ENCODE measurements at regions not wholly inside any gene's neighbourhood (a gene's known extent, or its start where the extent isn't known, plus 50 kb on each side); places are given as distances from the start of the nearest gene placed in this dataset.

- no peak for DNase-seq (ENCODE audit: extremely low read depth, low read depth)
- TF ChIP-seq, protein P1, sequence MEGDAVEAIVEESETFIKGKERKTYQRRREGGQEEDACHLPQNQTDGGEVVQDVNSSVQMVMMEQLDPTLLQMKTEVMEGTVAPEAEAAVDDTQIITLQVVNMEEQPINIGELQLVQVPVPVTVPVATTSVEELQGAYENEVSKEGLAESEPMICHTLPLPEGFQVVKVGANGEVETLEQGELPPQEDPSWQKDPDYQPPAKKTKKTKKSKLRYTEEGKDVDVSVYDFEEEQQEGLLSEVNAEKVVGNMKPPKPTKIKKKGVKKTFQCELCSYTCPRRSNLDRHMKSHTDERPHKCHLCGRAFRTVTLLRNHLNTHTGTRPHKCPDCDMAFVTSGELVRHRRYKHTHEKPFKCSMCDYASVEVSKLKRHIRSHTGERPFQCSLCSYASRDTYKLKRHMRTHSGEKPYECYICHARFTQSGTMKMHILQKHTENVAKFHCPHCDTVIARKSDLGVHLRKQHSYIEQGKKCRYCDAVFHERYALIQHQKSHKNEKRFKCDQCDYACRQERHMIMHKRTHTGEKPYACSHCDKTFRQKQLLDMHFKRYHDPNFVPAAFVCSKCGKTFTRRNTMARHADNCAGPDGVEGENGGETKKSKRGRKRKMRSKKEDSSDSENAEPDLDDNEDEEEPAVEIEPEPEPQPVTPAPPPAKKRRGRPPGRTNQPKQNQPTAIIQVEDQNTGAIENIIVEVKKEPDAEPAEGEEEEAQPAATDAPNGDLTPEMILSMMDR (IDR thresholded peaks at IDR 0.05; ENCODE audit: low read depth, low read length) = no peak
Measured at GRCh38 chr13:68984688-68985319, 1122.8 kb upstream of the ATXN8OS start.

GRCh38 chr13:68982961-68983619, 1124.5 kb upstream of the ATXN8OS start:
- DNase-seq (ENCODE audit: extremely low read depth, low read depth) = no peak
- TF ChIP-seq, protein P1 (IDR thresholded peaks at IDR 0.05; ENCODE audit: low read depth, low read length) = no peak

DNA sequence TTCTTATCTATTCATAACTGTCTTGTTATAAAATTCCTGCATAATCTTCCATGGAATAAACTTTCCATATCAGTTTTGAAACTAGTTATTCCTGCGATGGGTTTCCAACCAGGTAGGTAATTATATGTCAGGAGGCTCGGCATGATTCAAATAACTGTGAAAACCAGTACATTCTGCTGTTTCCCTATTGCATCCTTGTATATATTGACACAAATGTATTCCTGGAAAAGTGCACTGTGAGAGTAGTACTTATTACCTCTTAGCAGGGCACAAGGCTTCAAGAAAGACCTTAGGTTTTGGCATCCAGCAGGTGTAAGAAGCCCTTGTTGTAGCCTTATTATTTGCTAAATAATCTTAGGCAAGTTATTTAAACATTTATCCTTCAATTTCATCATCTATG, 1131.3 kb upstream of the ATXN8OS start:
- TF ChIP-seq, protein P1 (IDR thresholded peaks at IDR 0.05; ENCODE audit: low read depth, low read length) = no peak
- DNase-seq (ENCODE audit: extremely low read depth, low read depth) = no peak

DNA sequence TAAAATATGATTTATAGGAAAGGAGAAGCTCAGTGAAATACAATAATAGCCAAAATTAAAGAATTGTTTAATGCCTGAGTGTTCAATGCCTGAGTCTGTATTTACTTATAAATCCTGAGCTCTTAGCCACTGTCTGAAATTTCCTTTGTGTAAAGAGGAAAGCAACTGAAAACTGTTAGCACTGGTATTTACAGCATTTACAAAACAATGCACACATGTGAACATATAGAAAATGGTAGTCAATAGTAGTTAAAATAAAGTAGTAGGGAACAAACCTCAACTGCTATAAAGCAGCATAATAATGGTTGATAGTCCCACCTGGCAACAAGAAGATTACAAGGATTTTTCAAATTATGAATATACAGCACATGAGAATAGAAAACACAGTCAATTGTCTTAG, 1137.1 kb upstream of the ATXN8OS start:
- no peak for DNase-seq (ENCODE audit: extremely low read depth, low read depth)
- TF ChIP-seq, protein P1 (IDR thresholded peaks at IDR 0.05; ENCODE audit: low read depth, low read length) = no peak

DNA sequence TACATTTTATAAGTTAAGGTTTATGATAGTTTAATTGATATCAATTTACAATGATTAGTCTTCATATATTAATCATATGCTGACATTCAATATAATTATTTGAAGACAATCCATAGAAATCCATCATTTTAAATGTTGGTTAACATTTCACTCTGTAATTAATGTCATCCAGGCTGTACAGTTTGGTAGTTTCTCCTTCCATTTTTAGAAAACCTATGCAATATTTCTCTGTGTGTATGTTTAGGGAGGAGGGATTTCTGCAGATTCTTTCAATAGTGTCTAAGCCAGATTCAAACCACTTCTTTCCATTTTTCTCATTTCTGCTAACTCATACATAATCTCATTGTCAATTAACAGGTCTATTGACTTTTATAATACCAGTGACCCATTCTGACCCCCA, 1159.0 kb upstream of the ATXN8OS start:
- DNase-seq (ENCODE audit: extremely low read depth, low read depth) = no peak
- TF ChIP-seq, protein P1 (IDR thresholded peaks at IDR 0.05; ENCODE audit: low read depth, low read length) = no peak

DNA sequence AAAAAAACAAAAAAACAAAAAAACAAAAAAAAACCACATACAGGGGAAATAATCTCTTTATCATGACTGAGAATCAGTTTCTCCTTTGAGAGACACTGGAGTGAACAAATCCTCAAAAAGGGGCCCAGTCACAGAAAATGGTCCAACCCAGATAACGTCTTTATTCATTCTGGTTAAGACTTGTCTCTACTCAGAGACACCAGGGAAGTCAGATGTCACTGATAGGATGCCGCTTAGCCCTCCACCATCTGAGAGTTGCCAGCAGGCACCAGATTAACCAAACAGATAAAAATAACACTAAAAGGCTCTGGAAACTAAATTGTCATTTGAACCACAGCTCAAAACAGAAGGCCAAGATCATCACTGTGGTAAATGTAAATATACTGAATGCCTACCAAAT, 1163.4 kb upstream of the ATXN8OS start:
- TF ChIP-seq, protein P1 (IDR thresholded peaks at IDR 0.05; ENCODE audit: low read depth, low read length) = no peak
- DNase-seq (ENCODE audit: extremely low read depth, low read depth) = no peak

GRCh38 chr13:68940049-68940448, 1167.6 kb upstream of the ATXN8OS start:
- no peak for DNase-seq (ENCODE audit: extremely low read depth, low read depth)
- TF ChIP-seq, protein P1 (IDR thresholded peaks at IDR 0.05; ENCODE audit: low read depth, low read length) = no peak
